Neural cell (in vitro differentiated cells): ENCODE measurements at regions not wholly inside any gene's neighbourhood (a gene's known extent, or its start where the extent isn't known, plus 50 kb on each side); places are given as distances from the start of the nearest gene placed in this dataset.

Experiments used
- H2AFZ ChIP-seq: fragments of 200-600, 300-800 bp; sonication (generic), shearing (Covaris generic); 2 replicates; pipeline ENCODE4 v1.6.0; 2014; ENCODE audit warnings: low read depth, mild to moderate bottlenecking, antibody characterized with exemption, low read length, moderate library complexity
- H3F3A ChIP-seq: fragments of 200-600 bp; shearing (Covaris generic); 2 replicates; pipeline ENCODE4 v1.6.1; 2016; ENCODE audit warnings: mild to moderate bottlenecking, moderate library complexity, mixed read lengths, antibody characterized with exemption, low read length; ENCODE audit not compliant: insufficient read depth, poor library complexity, severe bottlenecking
- H3K27ac ChIP-seq: fragments of 200-600, 300-800 bp; sonication (generic), shearing (Covaris generic); 2 replicates; pipeline ENCODE4 v1.5.1; 2014; ENCODE audit warnings: mild to moderate bottlenecking, low read length, moderate library complexity
- H3K27me3 ChIP-seq: fragments of 300-800, 200-600 bp; sonication (generic), shearing (Covaris generic); 2 replicates; pipeline ENCODE4 v1.6.0; 2014; ENCODE audit warnings: mild to moderate bottlenecking, low read depth, low read length, moderate library complexity; ENCODE audit not compliant: insufficient read depth
- H3K36me3 ChIP-seq: fragments of 300-800, 200-600 bp; sonication (generic), shearing (Covaris generic); 2 replicates; pipeline ENCODE4 v1.5.1; 2014; ENCODE audit warnings: mild to moderate bottlenecking, antibody characterized with exemption, low read length, moderate library complexity; ENCODE audit not compliant: insufficient read depth
- H3K4me2 ChIP-seq: fragments of 300-800, 200-600 bp; sonication (generic), shearing (Covaris generic); 2 replicates; pipeline ENCODE4 v1.6.0; 2014; ENCODE audit warnings: mild to moderate bottlenecking, low read length
- H3K4me3 ChIP-seq: fragments of 300-800, 200-600 bp; sonication (generic), shearing (Covaris generic); 2 replicates; pipeline ENCODE4 v1.5.1; 2014; ENCODE audit warnings: mild to moderate bottlenecking, low read length, moderate library complexity
- H3K79me2 ChIP-seq: fragments of 200-600 bp; shearing (Covaris generic); replicated peaks from 2 replicates; pipeline ENCODE4 v1.6.0; 2014; ENCODE audit warnings: mild to moderate bottlenecking, low read length, moderate library complexity; ENCODE audit not compliant: insufficient read depth
- H3K9ac ChIP-seq: fragments of 300-800, 200-600 bp; sonication (generic), shearing (Covaris generic); 2 replicates; pipeline ENCODE4 v1.6.1; 2016; ENCODE audit warnings: mild to moderate bottlenecking, low read length, mixed read lengths
- H3K9me2 ChIP-seq: fragments of 200-600 bp; shearing (Covaris generic); 2 replicates; pipeline ENCODE4 v1.6.1; 2016; ENCODE audit warnings: mild to moderate bottlenecking, low read length, mixed read lengths; ENCODE audit not compliant: insufficient read depth
- H3K9me3 ChIP-seq: fragments of 200-600, 300-800 bp; sonication (generic), shearing (Covaris generic); 2 replicates; pipeline ENCODE4 v1.6.1; 2016; ENCODE audit warnings: mild to moderate bottlenecking, mixed run types, low read length, moderate library complexity, mixed read lengths
- H4K20me1 ChIP-seq: fragments of 200-600 bp; shearing (Covaris generic); 2 replicates; pipeline ENCODE4 v1.6.1; 2016; ENCODE audit warnings: mild to moderate bottlenecking, mixed run types; ENCODE audit not compliant: insufficient read depth
- EP300 ChIP-seq: fragments of 450-650 bp; conservative IDR thresholded peaks from 2 replicates; pipeline ENCODE4 v1.6.1; 2014; ENCODE audit warnings: antibody characterized with exemption, mild to moderate bottlenecking, moderate library complexity; ENCODE audit not compliant: poor library complexity, severe bottlenecking
- EZH2 ChIP-seq: fragments of 200-600, 300-800 bp; shearing (Covaris generic), sonication (generic); IDR thresholded peaks from 2 replicates; pipeline ENCODE4 v1.6.1; 2014; ENCODE audit warnings: antibody characterized with exemption, low read length, borderline replicate concordance, mild to moderate bottlenecking; ENCODE audit not compliant: insufficient read depth, poor library complexity, severe bottlenecking
- MXI1 ChIP-seq: fragments of 450-650 bp; conservative IDR thresholded peaks from 2 replicates; pipeline ENCODE4 v1.6.1; 2014; ENCODE audit warnings: antibody characterized with exemption, mild to moderate bottlenecking; ENCODE audit not compliant: poor library complexity, severe bottlenecking
- POLR2AphosphoS5 ChIP-seq: IDR thresholded peaks from 2 replicates; pipeline ENCODE4 v1.6.1; 2012
- RAD21 ChIP-seq: fragments of 450-650 bp; conservative IDR thresholded peaks from 2 replicates; pipeline ENCODE4 v1.6.1; 2014; ENCODE audit warnings: antibody characterized with exemption, mild to moderate bottlenecking, moderate library complexity
- SMC3 ChIP-seq: fragments of 450-650 bp; conservative IDR thresholded peaks from 2 replicates; pipeline ENCODE4 v1.6.1; 2014; ENCODE audit warnings: antibody characterized with exemption, mild to moderate bottlenecking, moderate library complexity; ENCODE audit not compliant: poor library complexity
- TAF1 ChIP-seq: IDR thresholded peaks from 2 replicates; pipeline ENCODE4 v1.6.1; 2012; ENCODE audit warnings: low read depth
- TF ChIP-seq, protein P1 (sequence below): fragments of 450-650 bp; IDR thresholded peaks from 2 replicates; pipeline ENCODE4 v1.5.1; 2014; ENCODE audit warnings: antibody characterized with exemption, mild to moderate bottlenecking, moderate library complexity; ENCODE audit not compliant: poor library complexity, severe bottlenecking
- TF ChIP-seq, protein P2 (sequence below): IDR thresholded peaks from 2 replicates; pipeline ENCODE4 v1.6.1; 2012; ENCODE audit warnings: borderline replicate concordance

DNA sequence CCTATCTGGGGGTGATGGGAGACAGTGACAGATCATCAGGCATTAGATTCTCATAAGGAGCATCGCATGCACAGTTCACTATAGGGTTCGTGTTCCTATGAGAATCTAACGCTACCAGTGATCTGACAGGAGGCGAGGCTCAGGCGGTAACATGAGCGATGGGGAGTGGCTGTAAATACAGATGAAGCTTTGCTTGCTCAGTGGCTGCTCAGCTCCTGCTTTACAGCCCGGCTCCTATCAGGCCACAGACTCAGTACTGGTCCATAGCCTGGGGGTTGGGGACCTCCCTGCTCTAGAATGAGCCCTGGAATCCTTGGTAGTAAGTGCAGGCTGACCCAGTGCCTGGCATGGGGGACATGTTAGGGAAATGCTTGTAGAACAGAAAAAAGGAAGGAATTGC is 426.0 kb downstream of the TYW1 start:
- Histone ChIP-seq H3K9ac (no peak overlapping the region), H3K79me2 (no peaks in the 10 kb centered on the region), H3K4me2 (no peak overlapping the region), H3K27ac (no peak overlapping the region), H3F3A (no peaks in the 10 kb centered on the region), H3K4me3 (no peak overlapping the region), H4K20me1 (no peaks in the 10 kb centered on the region), H3K36me3 (no peaks in the 10 kb centered on the region), H3K9me2 (no peaks in the 10 kb centered on the region), H2AFZ (no peak overlapping the region), H3K9me3 (no peaks in the 10 kb centered on the region), H3K27me3 (no peaks in the 10 kb centered on the region)
- TF ChIP-seq POLR2AphosphoS5, result no peak
- no peak for TF ChIP-seq SMC3
- TF ChIP-seq TAF1, result no peak
- TF ChIP-seq, protein P1, sequence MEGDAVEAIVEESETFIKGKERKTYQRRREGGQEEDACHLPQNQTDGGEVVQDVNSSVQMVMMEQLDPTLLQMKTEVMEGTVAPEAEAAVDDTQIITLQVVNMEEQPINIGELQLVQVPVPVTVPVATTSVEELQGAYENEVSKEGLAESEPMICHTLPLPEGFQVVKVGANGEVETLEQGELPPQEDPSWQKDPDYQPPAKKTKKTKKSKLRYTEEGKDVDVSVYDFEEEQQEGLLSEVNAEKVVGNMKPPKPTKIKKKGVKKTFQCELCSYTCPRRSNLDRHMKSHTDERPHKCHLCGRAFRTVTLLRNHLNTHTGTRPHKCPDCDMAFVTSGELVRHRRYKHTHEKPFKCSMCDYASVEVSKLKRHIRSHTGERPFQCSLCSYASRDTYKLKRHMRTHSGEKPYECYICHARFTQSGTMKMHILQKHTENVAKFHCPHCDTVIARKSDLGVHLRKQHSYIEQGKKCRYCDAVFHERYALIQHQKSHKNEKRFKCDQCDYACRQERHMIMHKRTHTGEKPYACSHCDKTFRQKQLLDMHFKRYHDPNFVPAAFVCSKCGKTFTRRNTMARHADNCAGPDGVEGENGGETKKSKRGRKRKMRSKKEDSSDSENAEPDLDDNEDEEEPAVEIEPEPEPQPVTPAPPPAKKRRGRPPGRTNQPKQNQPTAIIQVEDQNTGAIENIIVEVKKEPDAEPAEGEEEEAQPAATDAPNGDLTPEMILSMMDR, result no peak
- no peak for TF ChIP-seq MXI1
- TF ChIP-seq, protein P2, sequence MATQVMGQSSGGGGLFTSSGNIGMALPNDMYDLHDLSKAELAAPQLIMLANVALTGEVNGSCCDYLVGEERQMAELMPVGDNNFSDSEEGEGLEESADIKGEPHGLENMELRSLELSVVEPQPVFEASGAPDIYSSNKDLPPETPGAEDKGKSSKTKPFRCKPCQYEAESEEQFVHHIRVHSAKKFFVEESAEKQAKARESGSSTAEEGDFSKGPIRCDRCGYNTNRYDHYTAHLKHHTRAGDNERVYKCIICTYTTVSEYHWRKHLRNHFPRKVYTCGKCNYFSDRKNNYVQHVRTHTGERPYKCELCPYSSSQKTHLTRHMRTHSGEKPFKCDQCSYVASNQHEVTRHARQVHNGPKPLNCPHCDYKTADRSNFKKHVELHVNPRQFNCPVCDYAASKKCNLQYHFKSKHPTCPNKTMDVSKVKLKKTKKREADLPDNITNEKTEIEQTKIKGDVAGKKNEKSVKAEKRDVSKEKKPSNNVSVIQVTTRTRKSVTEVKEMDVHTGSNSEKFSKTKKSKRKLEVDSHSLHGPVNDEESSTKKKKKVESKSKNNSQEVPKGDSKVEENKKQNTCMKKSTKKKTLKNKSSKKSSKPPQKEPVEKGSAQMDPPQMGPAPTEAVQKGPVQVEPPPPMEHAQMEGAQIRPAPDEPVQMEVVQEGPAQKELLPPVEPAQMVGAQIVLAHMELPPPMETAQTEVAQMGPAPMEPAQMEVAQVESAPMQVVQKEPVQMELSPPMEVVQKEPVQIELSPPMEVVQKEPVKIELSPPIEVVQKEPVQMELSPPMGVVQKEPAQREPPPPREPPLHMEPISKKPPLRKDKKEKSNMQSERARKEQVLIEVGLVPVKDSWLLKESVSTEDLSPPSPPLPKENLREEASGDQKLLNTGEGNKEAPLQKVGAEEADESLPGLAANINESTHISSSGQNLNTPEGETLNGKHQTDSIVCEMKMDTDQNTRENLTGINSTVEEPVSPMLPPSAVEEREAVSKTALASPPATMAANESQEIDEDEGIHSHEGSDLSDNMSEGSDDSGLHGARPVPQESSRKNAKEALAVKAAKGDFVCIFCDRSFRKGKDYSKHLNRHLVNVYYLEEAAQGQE, result no peak
- TF ChIP-seq EZH2, result no peak

DNA sequence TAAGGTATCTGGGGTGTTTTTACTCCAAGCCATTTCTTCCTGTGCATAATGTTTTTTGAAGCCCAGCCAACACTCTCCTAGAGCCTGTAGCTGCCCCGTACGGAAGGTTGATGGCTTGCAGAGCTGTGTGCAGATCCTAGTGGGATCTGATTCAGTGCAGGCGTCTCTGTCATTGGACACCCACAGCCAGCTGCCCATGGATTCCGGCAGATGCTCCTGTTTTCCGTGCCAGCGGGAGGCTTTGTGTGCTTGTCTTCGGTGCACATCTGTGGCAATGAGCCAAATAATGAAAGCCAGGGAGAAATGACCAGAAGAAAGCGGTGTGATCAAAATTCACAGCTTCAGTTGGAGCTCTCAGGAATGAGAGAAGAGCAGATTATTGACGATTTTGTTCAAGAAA is 426.4 kb downstream of the TYW1 start:
- Histone ChIP-seq H3K79me2 (no peaks in the 10 kb centered on the region), H2AFZ (no peak overlapping the region), H3K27me3 (no peaks in the 10 kb centered on the region), H3K27ac (no peak overlapping the region), H4K20me1 (no peaks in the 10 kb centered on the region), H3K36me3 (no peaks in the 10 kb centered on the region), H3K9me2 (no peaks in the 10 kb centered on the region), H3K4me3 (no peak overlapping the region), H3K9me3 (no peaks in the 10 kb centered on the region), H3K4me2 (no peak overlapping the region), H3F3A (no peaks in the 10 kb centered on the region), H3K9ac (no peak overlapping the region)
- TF ChIP-seq EP300, result no peak
- no peak for TF ChIP-seq RAD21
- no peak for TF ChIP-seq EZH2
- TF ChIP-seq, protein P2, result no peak
- TF ChIP-seq TAF1, result no peak
- TF ChIP-seq, protein P1, result no peak
- TF ChIP-seq POLR2AphosphoS5, result no peak
- TF ChIP-seq SMC3, result no peak
- no peak for TF ChIP-seq MXI1
